Parathyroid adenoma (tissue), 2 donors: ENCODE measurements at regions not wholly inside any gene's neighbourhood (a gene's known extent, or its start where the extent isn't known, plus 50 kb on each side); places are given as distances from the start of the nearest gene placed in this dataset.

ENCODE experiments used
- H2AFZ ChIP-seq: fragments of 300-600 bp; sonication (generic); one replicate; pipeline ENCODE4 v1.7.0; 2017; ENCODE audit warnings: antibody characterized with exemption, mild to moderate bottlenecking
- H3K27ac ChIP-seq: fragments of 300-600 bp; sonication (generic); one replicate; pipeline ENCODE4 v1.7.0; 2017
- H3K27me3 ChIP-seq: fragments of 300-600 bp; sonication (generic); one replicate; pipeline ENCODE4 v1.7.0; 2017; ENCODE audit warnings: low read length; ENCODE audit not compliant: control insufficient read depth, insufficient read depth
- H3K36me3 ChIP-seq: fragments of 300-600 bp; sonication (generic); one replicate; pipeline ENCODE4 v1.7.0; 2017; ENCODE audit warnings: low read length; ENCODE audit not compliant: control insufficient read depth, insufficient read depth
- H3K4me1 ChIP-seq: fragments of 300-600 bp; sonication (generic); one replicate; pipeline ENCODE4 v1.7.0; 2017; ENCODE audit warnings: control low read depth
- H3K4me2 ChIP-seq: fragments of 300-600 bp; sonication (generic); one replicate; pipeline ENCODE4 v1.7.0; 2017; ENCODE audit warnings: low read length
- H3K4me3 ChIP-seq: fragments of 300-600 bp; sonication (generic); one replicate; pipeline ENCODE4 v1.7.0; 2017; ENCODE audit warnings: low read depth, low read length
- H3K79me2 ChIP-seq: fragments of 300-600 bp; sonication (generic); one replicate; pipeline ENCODE4 v1.7.0; 2017; ENCODE audit warnings: control low read depth
- H3K9ac ChIP-seq: fragments of 300-600 bp; sonication (generic); one replicate; pipeline ENCODE4 v1.7.0; 2017; ENCODE audit warnings: mild to moderate bottlenecking
- H3K9me3 ChIP-seq: fragments of 300-600 bp; sonication (generic); one replicate; pipeline ENCODE4 v1.7.0; 2017; ENCODE audit warnings: low read length; ENCODE audit not compliant: control insufficient read depth
- TF ChIP-seq, protein P1 (sequence below): fragments of 300-600 bp; sonication (generic); IDR thresholded peaks from one replicate; pipeline ENCODE4 v1.7.0; 2017; ENCODE audit warnings: antibody characterized with exemption, mild to moderate bottlenecking
- donor health status: primary hyperparathyroidism.

DNA sequence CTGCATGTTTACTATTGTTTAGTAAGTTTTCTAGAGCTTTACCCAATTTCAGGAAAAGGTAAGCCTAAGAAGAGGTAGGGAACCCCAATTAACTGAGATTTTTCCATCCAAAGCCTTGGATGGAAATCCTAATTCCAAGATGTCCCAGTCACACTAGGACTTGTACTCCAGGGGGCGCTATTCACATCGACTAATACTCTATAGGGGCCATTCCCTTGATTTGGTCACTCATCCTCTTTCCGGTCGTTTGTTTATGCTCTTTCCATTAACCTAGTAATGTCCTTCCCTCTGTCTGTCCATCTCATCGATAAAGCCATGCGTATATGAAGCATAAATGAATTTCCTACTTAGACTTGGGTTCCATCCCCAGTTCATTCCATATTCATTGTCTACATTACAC, 80.8 kb upstream of the FUCA2 start:
- Histone ChIP-seq H3K27ac (no peak overlapping the region), H3K79me2 (peaks cover 37% of the 10 kb centered on the region), H3K4me2 (no peak overlapping the region), H3K36me3 (no peaks in the 10 kb centered on the region), H3K9ac (no peak overlapping the region), H2AFZ (no peak overlapping the region), H3K27me3 (no peaks in the 10 kb centered on the region), H3K4me3 (no peak overlapping the region), H3K4me1 (peaks cover 9% of the 10 kb centered on the region), H3K9me3 (no peaks in the 10 kb centered on the region)
- TF ChIP-seq, protein P1, sequence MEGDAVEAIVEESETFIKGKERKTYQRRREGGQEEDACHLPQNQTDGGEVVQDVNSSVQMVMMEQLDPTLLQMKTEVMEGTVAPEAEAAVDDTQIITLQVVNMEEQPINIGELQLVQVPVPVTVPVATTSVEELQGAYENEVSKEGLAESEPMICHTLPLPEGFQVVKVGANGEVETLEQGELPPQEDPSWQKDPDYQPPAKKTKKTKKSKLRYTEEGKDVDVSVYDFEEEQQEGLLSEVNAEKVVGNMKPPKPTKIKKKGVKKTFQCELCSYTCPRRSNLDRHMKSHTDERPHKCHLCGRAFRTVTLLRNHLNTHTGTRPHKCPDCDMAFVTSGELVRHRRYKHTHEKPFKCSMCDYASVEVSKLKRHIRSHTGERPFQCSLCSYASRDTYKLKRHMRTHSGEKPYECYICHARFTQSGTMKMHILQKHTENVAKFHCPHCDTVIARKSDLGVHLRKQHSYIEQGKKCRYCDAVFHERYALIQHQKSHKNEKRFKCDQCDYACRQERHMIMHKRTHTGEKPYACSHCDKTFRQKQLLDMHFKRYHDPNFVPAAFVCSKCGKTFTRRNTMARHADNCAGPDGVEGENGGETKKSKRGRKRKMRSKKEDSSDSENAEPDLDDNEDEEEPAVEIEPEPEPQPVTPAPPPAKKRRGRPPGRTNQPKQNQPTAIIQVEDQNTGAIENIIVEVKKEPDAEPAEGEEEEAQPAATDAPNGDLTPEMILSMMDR, result no peak

DNA sequence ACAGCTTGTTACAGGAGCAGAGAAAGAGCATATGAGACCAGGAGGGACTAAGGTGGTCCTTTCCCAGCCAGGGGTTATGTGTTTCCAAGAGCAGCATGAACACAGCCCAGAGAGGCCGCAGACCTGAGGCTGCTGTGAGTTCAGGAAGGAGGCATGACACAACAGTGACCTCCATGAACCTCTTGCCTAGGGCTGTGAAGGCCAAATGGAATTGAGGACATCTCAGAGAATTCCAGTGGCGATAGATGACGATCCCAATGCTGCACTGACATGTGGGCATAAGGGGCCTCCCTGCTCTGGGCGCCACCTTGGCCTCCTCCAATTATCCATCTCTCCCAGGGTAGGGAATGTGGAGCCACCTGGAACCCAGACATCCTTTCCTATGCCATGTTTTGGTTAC, 79.9 kb upstream of the FUCA2 start:
- H3K4me1 ChIP-seq, result peaks cover 3% of the 10 kb centered on the region
- H2AFZ ChIP-seq, result no peak overlapping the region
- TF ChIP-seq, protein P1, result no peak
- H3K27me3 ChIP-seq, result no peaks in the 10 kb centered on the region
- H3K9ac ChIP-seq, result no peak overlapping the region
- H3K4me2 ChIP-seq, result no peak overlapping the region
- no peak overlapping the region for H3K4me3 ChIP-seq
- no peaks in the 10 kb centered on the region for H3K9me3 ChIP-seq
- peaks cover 35% of the 10 kb centered on the region for H3K79me2 ChIP-seq
- no peak overlapping the region for H3K27ac ChIP-seq
- no peaks in the 10 kb centered on the region for H3K36me3 ChIP-seq

DNA sequence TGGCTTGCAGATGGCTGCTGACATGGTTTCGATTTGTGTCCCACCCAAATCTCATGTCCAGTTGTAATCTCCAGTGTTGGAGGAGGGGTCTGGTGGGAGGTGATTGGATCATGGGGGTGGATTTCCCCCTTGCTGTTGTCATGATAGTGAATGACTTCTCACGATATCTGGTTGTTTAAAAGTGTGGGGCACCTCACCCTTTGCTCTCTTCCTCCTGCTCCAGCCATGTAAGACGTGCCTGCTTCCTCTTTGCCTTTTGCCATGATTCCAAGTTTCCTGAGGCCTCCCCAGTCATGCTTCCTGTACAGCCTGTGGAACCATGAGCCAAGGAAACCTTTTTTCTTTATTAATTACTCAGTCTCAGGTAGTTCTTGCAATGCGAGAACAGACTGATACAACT, 77.6 kb upstream of the FUCA2 start:
- TF ChIP-seq, protein P1, result no peak

DNA sequence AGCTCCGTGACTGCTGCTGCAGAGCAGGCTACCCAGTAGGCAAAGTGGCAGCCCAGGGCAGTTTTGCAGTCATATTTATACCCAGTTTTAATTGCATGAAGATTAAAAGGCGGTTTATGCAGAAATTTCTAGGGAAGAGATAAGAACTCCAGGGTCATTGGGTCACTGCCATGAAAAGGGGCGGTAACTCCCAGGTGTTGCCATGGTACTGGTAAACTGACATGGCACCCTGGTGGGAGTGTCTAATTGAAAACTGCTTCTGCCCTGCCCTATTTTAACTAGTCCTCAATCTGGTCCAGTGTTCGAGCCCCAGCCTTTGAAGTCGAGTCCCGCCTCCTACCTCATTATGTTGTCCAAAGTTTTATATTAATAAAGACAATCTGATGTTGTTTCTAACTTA, 75.0 kb upstream of the FUCA2 start:
- Histone ChIP-seq H3K4me2 (no peak overlapping the region), H3K9me3 (no peaks in the 10 kb centered on the region), H3K4me3 (no peak overlapping the region), H3K36me3 (no peaks in the 10 kb centered on the region), H3K79me2 (peaks cover 41% of the 10 kb centered on the region), H3K27me3 (no peaks in the 10 kb centered on the region), H3K27ac (no peak overlapping the region), H2AFZ (no peak overlapping the region), H3K4me1 (peaks cover 3% of the 10 kb centered on the region), H3K9ac (no peak overlapping the region)
- TF ChIP-seq, protein P1, result no peak

More for the DNA sequence above, 77.6 kb upstream of the FUCA2 start:
- H3K4me1 ChIP-seq, result peaks cover 2% of the 10 kb centered on the region
- H3K27ac ChIP-seq, result no peak overlapping the region
- no peaks in the 10 kb centered on the region for H3K27me3 ChIP-seq
- no peak overlapping the region for H2AFZ ChIP-seq
- H3K36me3 ChIP-seq, result no peaks in the 10 kb centered on the region
- H3K4me3 ChIP-seq, result no peak overlapping the region
- no peak overlapping the region for H3K4me2 ChIP-seq
- no peak overlapping the region for H3K9ac ChIP-seq
- no peaks in the 10 kb centered on the region for H3K9me3 ChIP-seq
- H3K79me2 ChIP-seq, result peaks cover 39% of the 10 kb centered on the region

DNA sequence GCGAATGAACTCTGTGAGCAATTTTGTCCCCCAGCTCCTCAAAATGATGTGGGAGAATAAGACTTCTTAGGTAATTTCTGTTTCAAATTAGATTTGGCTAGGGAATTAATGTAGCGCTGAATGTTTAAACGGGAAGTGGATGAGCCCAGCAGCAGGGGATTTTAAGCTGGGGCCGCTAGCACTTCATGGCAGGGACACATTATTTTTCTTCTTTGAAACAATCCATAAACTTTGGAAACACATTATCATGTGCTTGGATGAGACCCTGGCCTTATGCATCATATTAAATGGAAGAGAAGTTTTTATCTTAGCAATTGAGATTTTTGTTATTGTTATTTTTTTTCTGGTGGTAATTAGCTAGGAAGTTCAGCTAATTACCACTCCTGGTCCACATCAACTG, 74.2 kb upstream of the FUCA2 start:
- H3K9ac ChIP-seq, result no peak overlapping the region
- H3K4me1 ChIP-seq, result peaks cover 3% of the 10 kb centered on the region
- no peak overlapping the region for H3K27ac ChIP-seq
- peaks cover 46% of the 10 kb centered on the region for H3K79me2 ChIP-seq
- H3K4me2 ChIP-seq, result no peak overlapping the region
- H3K4me3 ChIP-seq, result no peak overlapping the region
- H3K36me3 ChIP-seq, result no peaks in the 10 kb centered on the region
- H3K9me3 ChIP-seq, result no peaks in the 10 kb centered on the region
- no peak overlapping the region for H2AFZ ChIP-seq
- TF ChIP-seq, protein P1, result no peak
- no peaks in the 10 kb centered on the region for H3K27me3 ChIP-seq
